GM13976 (cell line): ENCODE measurements at regions not wholly inside any gene's neighbourhood (a gene's known extent, or its start where the extent isn't known, plus 50 kb on each side); places are given as distances from the start of the nearest gene placed in this dataset.

ENCODE experiments used
- DNase-seq: peaks from one replicate; pipeline ENCODE4 v3.0.0; 2012; ENCODE audit warnings: low spot score
- in situ Hi-C: fragments of 300-500 bp; cut with MboI; formaldehyde crosslinking; loops from one replicate; pipeline ENCODE4 v1.12.0; 2022; ENCODE audit warnings: low sequenced_read_pairs, mixed read lengths, inconsistent platforms; ENCODE audit not compliant: unreplicated experiment
- TF ChIP-seq, protein P1 (sequence below): IDR thresholded peaks from 2 replicates; pipeline ENCODE4 v1.5.1; 2012; ENCODE audit warnings: borderline replicate concordance, mild to moderate bottlenecking; ENCODE audit not compliant: insufficient read depth; ENCODE audit errors: extremely low read depth, missing control alignments, control extremely low read depth

DNA sequence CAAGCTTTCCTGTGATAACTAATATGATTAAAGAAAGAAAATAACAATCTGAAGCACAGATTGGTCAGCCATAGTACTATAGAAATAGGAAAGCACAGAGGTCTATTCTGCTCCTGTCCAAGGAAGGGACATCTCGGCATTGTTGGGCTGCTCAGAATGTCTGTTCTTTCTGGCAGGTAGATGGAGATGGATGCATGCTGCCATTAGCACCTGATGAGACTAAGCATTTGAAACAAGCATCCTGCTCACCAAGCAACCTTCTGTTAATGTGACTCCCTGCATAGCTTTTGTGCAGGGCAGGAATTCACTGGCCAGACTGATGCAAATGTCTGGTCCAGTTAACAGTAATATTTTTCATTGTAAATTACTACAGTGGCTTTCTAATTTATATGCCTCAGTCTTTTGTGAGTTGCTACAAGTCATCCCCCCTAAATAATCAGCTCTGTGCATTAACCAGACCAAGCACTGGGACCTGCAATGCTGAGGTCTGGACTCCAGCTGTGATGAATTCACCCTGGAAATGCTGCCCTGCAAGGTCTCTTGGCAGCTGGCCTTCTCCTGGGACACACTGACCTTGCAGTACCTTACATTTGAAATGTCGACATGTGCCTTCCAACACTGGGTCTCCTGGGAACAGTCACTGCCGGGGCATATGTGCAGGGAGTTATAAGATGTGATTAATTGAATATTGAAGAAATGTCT, 1123.7 kb downstream of the IGSF11 start:
- DNase-seq: no peak
- TF ChIP-seq, protein P1, sequence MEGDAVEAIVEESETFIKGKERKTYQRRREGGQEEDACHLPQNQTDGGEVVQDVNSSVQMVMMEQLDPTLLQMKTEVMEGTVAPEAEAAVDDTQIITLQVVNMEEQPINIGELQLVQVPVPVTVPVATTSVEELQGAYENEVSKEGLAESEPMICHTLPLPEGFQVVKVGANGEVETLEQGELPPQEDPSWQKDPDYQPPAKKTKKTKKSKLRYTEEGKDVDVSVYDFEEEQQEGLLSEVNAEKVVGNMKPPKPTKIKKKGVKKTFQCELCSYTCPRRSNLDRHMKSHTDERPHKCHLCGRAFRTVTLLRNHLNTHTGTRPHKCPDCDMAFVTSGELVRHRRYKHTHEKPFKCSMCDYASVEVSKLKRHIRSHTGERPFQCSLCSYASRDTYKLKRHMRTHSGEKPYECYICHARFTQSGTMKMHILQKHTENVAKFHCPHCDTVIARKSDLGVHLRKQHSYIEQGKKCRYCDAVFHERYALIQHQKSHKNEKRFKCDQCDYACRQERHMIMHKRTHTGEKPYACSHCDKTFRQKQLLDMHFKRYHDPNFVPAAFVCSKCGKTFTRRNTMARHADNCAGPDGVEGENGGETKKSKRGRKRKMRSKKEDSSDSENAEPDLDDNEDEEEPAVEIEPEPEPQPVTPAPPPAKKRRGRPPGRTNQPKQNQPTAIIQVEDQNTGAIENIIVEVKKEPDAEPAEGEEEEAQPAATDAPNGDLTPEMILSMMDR: no peak

DNA sequence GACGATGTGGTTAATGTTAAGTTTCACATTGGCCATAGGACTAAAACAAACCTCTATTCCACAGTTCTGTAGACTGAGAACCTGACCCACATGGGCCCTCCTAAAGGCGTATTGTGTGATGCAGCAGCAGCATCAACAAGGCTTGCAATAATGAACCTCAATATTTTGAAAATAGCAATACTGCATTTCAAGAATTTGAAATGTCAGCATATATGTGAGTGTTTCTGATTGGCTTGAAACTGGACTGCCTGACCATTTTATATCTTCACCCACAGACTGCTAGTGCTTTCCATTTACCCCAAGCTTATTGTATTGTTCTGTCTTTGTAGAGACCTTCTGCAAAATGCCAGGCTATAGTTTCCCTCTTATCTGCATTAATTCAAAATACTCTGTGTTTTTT, 1122.3 kb downstream of the IGSF11 start:
- DNase-seq: no peak
- in situ Hi-C loops: no loop called here
- TF ChIP-seq, protein P1: no peak

More for the DNA sequence above, 1123.7 kb downstream of the IGSF11 start:
- in situ Hi-C loops: no loop called here

DNA sequence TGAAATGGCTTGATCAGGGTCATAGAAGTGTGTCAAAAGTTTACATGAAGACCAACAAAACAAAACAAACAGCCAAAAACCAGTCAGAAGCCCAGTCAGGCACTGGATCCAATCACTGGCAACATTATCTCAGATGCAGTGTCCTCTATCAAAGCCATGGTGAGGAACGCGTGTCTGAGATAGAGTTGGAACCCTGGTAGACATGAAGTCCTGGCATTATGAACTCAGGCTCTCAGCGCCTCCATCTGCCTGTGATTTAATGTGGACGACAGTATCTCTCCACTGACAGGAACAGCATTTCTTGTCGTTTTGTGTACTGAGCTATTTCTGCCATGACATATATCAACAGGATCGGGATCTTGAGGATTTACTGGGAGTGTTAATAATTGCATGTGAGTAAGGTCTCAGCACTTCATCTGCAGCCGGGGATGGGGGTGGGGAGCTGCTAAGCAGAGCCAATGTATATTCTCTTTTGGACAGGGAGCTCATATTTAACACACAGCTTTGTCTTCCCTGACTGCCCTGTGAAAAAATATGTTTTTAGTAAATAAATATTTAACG, 1120.0 kb downstream of the IGSF11 start:
- in situ Hi-C loops: no loop called here
- DNase-seq: no peak
- TF ChIP-seq, protein P1: no peak

DNA sequence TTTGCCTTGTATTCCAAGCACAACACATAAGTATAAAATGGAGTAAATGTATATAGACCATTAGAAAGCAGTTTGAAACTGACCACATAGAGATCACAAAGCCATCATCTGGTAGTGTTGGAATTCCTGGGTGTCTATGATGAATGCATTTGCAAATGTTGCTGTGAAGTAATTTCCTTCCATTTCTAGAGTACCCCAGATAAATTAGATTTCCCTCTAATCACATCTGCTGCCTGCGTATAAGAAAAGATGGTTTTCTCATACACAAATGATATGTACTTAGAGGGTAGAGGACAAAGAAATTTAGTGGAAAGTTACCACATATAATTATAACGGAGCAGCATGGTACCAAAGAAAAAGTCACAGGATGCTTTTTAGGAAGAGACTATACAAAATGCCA, 1117.8 kb downstream of the IGSF11 start:
- DNase-seq: no peak
- in situ Hi-C loops: no loop called here

DNA sequence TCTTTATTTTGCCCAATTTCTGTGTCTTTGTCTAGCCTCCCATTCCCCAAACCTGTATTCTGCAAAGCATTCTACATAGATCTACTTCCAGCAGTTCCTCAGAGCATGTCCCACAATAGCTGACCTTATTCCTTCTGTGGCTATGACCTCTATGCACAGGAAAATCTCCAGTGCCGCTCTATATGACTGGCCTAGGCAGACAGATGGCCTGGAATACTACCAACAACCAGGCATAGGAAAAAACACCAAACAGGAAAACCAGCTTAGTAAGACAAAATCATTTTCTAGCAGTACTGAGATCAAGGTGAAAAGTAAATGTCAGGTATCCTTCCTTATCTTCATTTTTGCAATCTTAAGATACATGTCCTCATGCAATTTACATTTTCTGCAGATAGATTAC, 1115.0 kb downstream of the IGSF11 start:
- DNase-seq: no peak
- TF ChIP-seq, protein P1: no peak
- in situ Hi-C loops: no loop called here

More for the DNA sequence above, 1117.8 kb downstream of the IGSF11 start:
- TF ChIP-seq, protein P1: no peak

DNA sequence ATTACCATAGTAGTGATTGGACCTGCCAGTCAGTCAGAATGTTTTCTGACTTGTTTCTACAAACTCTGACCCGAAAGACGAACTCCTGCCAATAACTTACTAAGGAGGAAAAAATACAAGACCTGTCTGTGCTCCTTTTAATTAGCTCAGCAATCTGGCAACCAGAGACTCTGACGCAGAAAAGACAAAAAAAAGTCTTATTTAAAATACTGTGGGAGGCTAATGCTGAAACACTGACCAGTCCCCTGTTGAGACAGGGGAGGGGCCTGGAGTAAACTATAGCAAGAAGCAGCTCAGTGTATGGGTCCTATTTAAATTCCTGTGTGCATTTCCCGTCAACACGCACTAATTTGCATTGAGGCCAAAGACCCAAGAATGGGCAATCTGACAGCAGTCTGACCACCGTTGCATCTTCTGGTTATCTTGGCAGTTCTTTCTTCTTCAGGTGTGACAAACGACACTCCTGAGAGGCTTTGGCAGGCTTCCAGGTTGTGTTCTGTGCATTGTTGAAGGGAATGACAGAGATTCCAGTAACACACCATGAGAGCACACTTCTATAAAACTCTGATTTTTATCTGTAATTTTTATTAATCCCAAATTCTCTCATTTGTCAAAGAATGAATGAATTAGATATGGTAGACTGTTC, 1114.3 kb downstream of the IGSF11 start:
- TF ChIP-seq, protein P1: no peak
- in situ Hi-C loops: no loop called here
- DNase-seq: no peak
